SK-N-SH treated with all-trans-retinoic acid at 6 μM for 48 hours (cell line): ENCODE measurements at regions not wholly inside any gene's neighbourhood (a gene's known extent, or its start where the extent isn't known, plus 50 kb on each side); places are given as distances from the start of the nearest gene placed in this dataset.

ENCODE experiments used
- ATAC-seq: fragments of 200-7000 bp; cut with Tn5 transposase; 3 replicates; pipeline ENCODE4 v1.9.1; 2020; ENCODE audit warnings: mild to moderate bottlenecking, moderate library complexity
- ARNTL ChIP-seq: fragments of 450-650 bp; formaldehyde crosslinking; IDR thresholded peaks from 2 replicates; pipeline ENCODE4 v1.5.0; 2020; ENCODE audit warnings: low read depth, mild to moderate bottlenecking, moderate library complexity, borderline replicate concordance
- BACH2 ChIP-seq: fragments of 250-450 bp; sonication (Bioruptor Pico); IDR thresholded peaks from 2 replicates; pipeline ENCODE4 v1.9.0; 2021; ENCODE audit warnings: mild to moderate bottlenecking, borderline replicate concordance
- CREB5 ChIP-seq: fragments of 250-450 bp; sonication (Bioruptor Pico); IDR thresholded peaks from 2 replicates; pipeline ENCODE4 v1.5.1; 2020; ENCODE audit warnings: low read depth, mild to moderate bottlenecking, moderate library complexity
- CSDC2 ChIP-seq: fragments of 250-450 bp; sonication (Bioruptor Pico); IDR thresholded peaks from 2 replicates; pipeline ENCODE4 v1.5.0; 2020; ENCODE audit warnings: mild to moderate bottlenecking, moderate library complexity
- CSRNP3 ChIP-seq: fragments of 250-450 bp; sonication (Bioruptor Pico); IDR thresholded peaks from 2 replicates; pipeline ENCODE4 v1.5.1; 2021; ENCODE audit warnings: mild to moderate bottlenecking, moderate library complexity
- ESRRG ChIP-seq: fragments of 250-450 bp; sonication (Bioruptor Pico); IDR thresholded peaks from 2 replicates; pipeline ENCODE4 v1.6.1; 2021; ENCODE audit warnings: mild to moderate bottlenecking
- ISL1 ChIP-seq: fragments of 250-450 bp; sonication (Bioruptor Pico); IDR thresholded peaks from 2 replicates; pipeline ENCODE4 v2.1.2; 2022; ENCODE audit warnings: mild to moderate bottlenecking, moderate library complexity
- OSR1 ChIP-seq: fragments of 250-450 bp; sonication (Bioruptor Pico); IDR thresholded peaks from 2 replicates; pipeline ENCODE4 v1.8.0; 2022; ENCODE audit warnings: moderate library complexity, mild to moderate bottlenecking, inconsistent platforms
- PATZ1 ChIP-seq: fragments of 250-450 bp; sonication (Bioruptor Pico); IDR thresholded peaks from 2 replicates; pipeline ENCODE4 v1.8.0; 2020; ENCODE audit warnings: mild to moderate bottlenecking, moderate library complexity, borderline replicate concordance
- PPARA ChIP-seq: fragments of 250-450 bp; sonication (Bioruptor Pico); IDR thresholded peaks from 2 replicates; pipeline ENCODE4 v1.5.0; 2020; ENCODE audit warnings: mild to moderate bottlenecking, borderline replicate concordance
- RARB ChIP-seq: fragments of 250-450 bp; sonication (Bioruptor Pico); IDR thresholded peaks from 2 replicates; pipeline ENCODE4 v1.8.0; 2021; ENCODE audit warnings: mild to moderate bottlenecking, moderate library complexity
- SNAI2 ChIP-seq: fragments of 250-450 bp; sonication (Bioruptor Pico); IDR thresholded peaks from 2 replicates; pipeline ENCODE4 v1.5.0; 2020; ENCODE audit warnings: mild to moderate bottlenecking, moderate library complexity
- ZC3H10 ChIP-seq: fragments of 250-450 bp; sonication (Bioruptor Pico); IDR thresholded peaks from 2 replicates; pipeline ENCODE4 v1.5.1; 2021; ENCODE audit warnings: mild to moderate bottlenecking, moderate library complexity
- ZFP3 ChIP-seq: fragments of 250-450 bp; sonication (Bioruptor Pico); IDR thresholded peaks from 2 replicates; pipeline ENCODE4 v1.5.0; 2020; ENCODE audit warnings: mild to moderate bottlenecking, moderate library complexity
- ZFP30 ChIP-seq: fragments of 450-650 bp; formaldehyde crosslinking; IDR thresholded peaks from 2 replicates; pipeline ENCODE4 v1.5.0; 2022; ENCODE audit warnings: mild to moderate bottlenecking, moderate library complexity
- ZNF565 ChIP-seq: fragments of 450-650 bp; formaldehyde crosslinking; conservative IDR thresholded peaks from 2 replicates; pipeline ENCODE4 v1.5.0; 2020; ENCODE audit warnings: low read depth, mild to moderate bottlenecking, moderate library complexity
- ZNF70 ChIP-seq: fragments of 450-650 bp; formaldehyde crosslinking; IDR thresholded peaks from 2 replicates; pipeline ENCODE4 v1.5.0; 2020; ENCODE audit warnings: mild to moderate bottlenecking, moderate library complexity
- ZNF8 ChIP-seq: fragments of 450-650 bp; formaldehyde crosslinking; IDR thresholded peaks from 2 replicates; pipeline ENCODE4 v1.5.0; 2020; ENCODE audit warnings: mild to moderate bottlenecking, moderate library complexity
- TF ChIP-seq, protein P1 (sequence below): fragments of 250-450 bp; sonication (Bioruptor Pico); IDR thresholded peaks from 2 replicates; pipeline ENCODE4 v1.8.0; 2021; ENCODE audit warnings: low read depth, mild to moderate bottlenecking, moderate library complexity, borderline replicate concordance
- TF ChIP-seq, protein P2 (sequence below): fragments of 250-450 bp; sonication (Bioruptor Pico); IDR thresholded peaks from 2 replicates; pipeline ENCODE4 v1.5.0; 2020; ENCODE audit warnings: mild to moderate bottlenecking, moderate library complexity

- TF ChIP-seq CREB5 (CRISPR knock-in tag) = no peak
- TF ChIP-seq, all 23 proteins: peak for 0
Measured at GRCh38 chr5:2378976-2379375, 372.5 kb downstream of the IRX2 start (continued).

DNA sequence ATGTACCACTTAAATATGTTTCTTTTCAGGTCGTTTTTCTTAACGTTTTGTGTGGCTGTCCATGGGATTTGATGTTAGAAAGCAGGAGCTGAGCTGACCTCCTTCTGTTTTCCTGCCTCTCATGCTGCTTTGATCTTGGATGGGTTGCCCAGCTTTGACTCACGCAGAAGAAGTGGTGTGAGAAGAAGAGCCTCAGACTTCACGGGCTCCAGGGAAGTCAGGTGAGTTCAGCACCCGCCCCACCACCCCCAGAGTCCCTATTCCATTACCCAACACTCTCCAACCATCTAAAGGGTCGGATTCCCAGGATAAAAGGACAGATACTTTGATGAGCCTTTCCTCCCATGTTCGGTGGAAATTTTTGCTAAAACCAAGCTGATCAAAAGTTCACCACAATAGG is 373.4 kb downstream of the IRX2 start:
- ATAC-seq = no peak
- TF ChIP-seq ZFP3 (CRISPR knock-in tag) (no peak), ZNF8 (no peak), SNAI2 (CRISPR knock-in tag) (no peak), BACH2 (CRISPR knock-in tag) (no peak), ARNTL (CRISPR knock-in tag) (no peak), CREB5 (CRISPR knock-in tag) (no peak), ESRRG (CRISPR knock-in tag) (no peak), ZFP30 (CRISPR knock-in tag) (no peak), ZC3H10 (CRISPR knock-in tag) (no peak), PPARA (no peak), ISL1 (no peak), CSDC2 (CRISPR knock-in tag) (no peak), ZNF70 (CRISPR knock-in tag) (no peak), ZNF565 (no peak), CSRNP3 (CRISPR knock-in tag) (no peak), RARB (CRISPR knock-in tag) (no peak)
- TF ChIP-seq, protein P1, sequence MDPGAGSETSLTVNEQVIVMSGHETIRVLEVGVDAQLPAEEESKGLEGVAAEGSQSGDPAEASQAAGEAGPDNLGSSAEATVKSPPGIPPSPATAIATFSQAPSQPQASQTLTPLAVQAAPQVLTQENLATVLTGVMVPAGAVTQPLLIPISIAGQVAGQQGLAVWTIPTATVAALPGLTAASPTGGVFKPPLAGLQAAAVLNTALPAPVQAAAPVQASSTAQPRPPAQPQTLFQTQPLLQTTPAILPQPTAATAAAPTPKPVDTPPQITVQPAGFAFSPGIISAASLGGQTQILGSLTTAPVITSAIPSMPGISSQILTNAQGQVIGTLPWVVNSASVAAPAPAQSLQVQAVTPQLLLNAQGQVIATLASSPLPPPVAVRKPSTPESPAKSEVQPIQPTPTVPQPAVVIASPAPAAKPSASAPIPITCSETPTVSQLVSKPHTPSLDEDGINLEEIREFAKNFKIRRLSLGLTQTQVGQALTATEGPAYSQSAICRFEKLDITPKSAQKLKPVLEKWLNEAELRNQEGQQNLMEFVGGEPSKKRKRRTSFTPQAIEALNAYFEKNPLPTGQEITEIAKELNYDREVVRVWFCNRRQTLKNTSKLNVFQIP = no peak
- TF ChIP-seq, protein P2, sequence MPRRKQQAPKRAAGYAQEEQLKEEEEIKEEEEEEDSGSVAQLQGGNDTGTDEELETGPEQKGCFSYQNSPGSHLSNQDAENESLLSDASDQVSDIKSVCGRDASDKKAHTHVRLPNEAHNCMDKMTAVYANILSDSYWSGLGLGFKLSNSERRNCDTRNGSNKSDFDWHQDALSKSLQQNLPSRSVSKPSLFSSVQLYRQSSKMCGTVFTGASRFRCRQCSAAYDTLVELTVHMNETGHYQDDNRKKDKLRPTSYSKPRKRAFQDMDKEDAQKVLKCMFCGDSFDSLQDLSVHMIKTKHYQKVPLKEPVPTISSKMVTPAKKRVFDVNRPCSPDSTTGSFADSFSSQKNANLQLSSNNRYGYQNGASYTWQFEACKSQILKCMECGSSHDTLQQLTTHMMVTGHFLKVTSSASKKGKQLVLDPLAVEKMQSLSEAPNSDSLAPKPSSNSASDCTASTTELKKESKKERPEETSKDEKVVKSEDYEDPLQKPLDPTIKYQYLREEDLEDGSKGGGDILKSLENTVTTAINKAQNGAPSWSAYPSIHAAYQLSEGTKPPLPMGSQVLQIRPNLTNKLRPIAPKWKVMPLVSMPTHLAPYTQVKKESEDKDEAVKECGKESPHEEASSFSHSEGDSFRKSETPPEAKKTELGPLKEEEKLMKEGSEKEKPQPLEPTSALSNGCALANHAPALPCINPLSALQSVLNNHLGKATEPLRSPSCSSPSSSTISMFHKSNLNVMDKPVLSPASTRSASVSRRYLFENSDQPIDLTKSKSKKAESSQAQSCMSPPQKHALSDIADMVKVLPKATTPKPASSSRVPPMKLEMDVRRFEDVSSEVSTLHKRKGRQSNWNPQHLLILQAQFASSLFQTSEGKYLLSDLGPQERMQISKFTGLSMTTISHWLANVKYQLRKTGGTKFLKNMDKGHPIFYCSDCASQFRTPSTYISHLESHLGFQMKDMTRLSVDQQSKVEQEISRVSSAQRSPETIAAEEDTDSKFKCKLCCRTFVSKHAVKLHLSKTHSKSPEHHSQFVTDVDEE = no peak

GRCh38 chr5:2376486-2376885 is 375.0 kb downstream of the IRX2 start:
- no peak for TF ChIP-seq CREB5 (CRISPR knock-in tag)
- no peak for TF ChIP-seq ARNTL (CRISPR knock-in tag)
- no peak for TF ChIP-seq SNAI2 (CRISPR knock-in tag)
- TF ChIP-seq RARB (CRISPR knock-in tag) = no peak
- no peak for TF ChIP-seq ZNF565
- no peak for TF ChIP-seq OSR1 (CRISPR knock-in tag)
- TF ChIP-seq ZNF8 = no peak
- TF ChIP-seq ZFP3 (CRISPR knock-in tag) = no peak
- TF ChIP-seq PATZ1 (CRISPR knock-in tag) = no peak
- no peak for ATAC-seq
